Sigmoid colon (tissue), 4 donors: ENCODE measurements at regions not wholly inside any gene's neighbourhood (a gene's known extent, or its start where the extent isn't known, plus 50 kb on each side); places are given as distances from the start of the nearest gene placed in this dataset.

Experiments used
- CTCF ChIP-seq, 4 experiments: fragments of 450-650 bp in 3 of 4; fragments of 200-600 bp in 1 of 4; IDR thresholded peaks; one replicate each; pipeline ENCODE4 v1.5.1; 2016 to 2019; ENCODE audit warnings: antibody characterized with exemption in 4 of 4, mild to moderate bottlenecking in 3 of 4, moderate library complexity in 2 of 4
- EP300 ChIP-seq, 4 donors: sonication (generic); formaldehyde crosslinking; IDR thresholded peaks; one replicate each; pipeline ENCODE4 v1.6.1; 2017; ENCODE audit warnings: antibody characterized with exemption in 4 of 4
- POLR2A ChIP-seq, 2 donors: fragments of 450-650 bp; IDR thresholded peaks; one replicate each; pipeline ENCODE4 v1.6.1; 2016; ENCODE audit warnings: antibody characterized with exemption in 2 of 2, mild to moderate bottlenecking in 2 of 2, moderate library complexity in 2 of 2
- POLR2AphosphoS5 ChIP-seq, 4 donors: sonication (generic); formaldehyde crosslinking; IDR thresholded peaks; one replicate each; pipeline ENCODE4 v1.6.1; 2017; ENCODE audit warnings: antibody characterized with exemption in 4 of 4

GRCh38 chr12:127414636-127415035 is 852.3 kb upstream of the TMEM132C start:
- TF ChIP-seq CTCF (IDR thresholded peaks at IDR 0.05) = no peak
- no peak for TF ChIP-seq POLR2A (IDR thresholded peaks at IDR 0.05)
- TF ChIP-seq POLR2AphosphoS5 (IDR thresholded peaks at IDR 0.05) = no peak
- TF ChIP-seq EP300 (IDR thresholded peaks at IDR 0.05) = no peak
